OCI-LY7 (cell line): ENCODE measurements at regions not wholly inside any gene's neighbourhood (a gene's known extent, or its start where the extent isn't known, plus 50 kb on each side); places are given as distances from the start of the nearest gene placed in this dataset.

Source experiments
- BruUV-seq: library from RNA; stranded (reverse); fragments of 400-500 nt; replicated peaks from 2 replicates; lab custom pipeline; 2021; lab: Mats Ljungman, UMichigan
- CTCF ChIA-PET: fragments of 300-600 bp; sonication (Branson Sonifier 250); formaldehyde crosslinking; loops from one replicate; lab custom pipeline; 2022; ENCODE audit warnings: antibody characterized with exemption; ENCODE audit not compliant: unreplicated experiment; lab: Charles Lee
- POLR2A ChIA-PET: fragments of 300-600 bp; sonication (Branson Sonifier 250); formaldehyde crosslinking; loops from one replicate; lab custom pipeline; 2022; ENCODE audit warnings: antibody characterized with exemption; lab: Charles Lee
- DNase-seq: peaks from one replicate; pipeline ENCODE4 v3.0.0-alpha.2; 2015; ENCODE audit warnings: low spot score
- H2AFZ ChIP-seq: fragments of 200-600 bp; sonication (generic), shearing (Covaris generic); 2 replicates; pipeline ENCODE4 v1.6.1; 2014; ENCODE audit warnings: mild to moderate bottlenecking, antibody characterized with exemption, low read length, moderate library complexity
- H3K27ac ChIP-seq: fragments of 200-600 bp; sonication (generic); 2 replicates; pipeline ENCODE4 v1.5.1; 2014; ENCODE audit warnings: mixed run types, low read depth, mild to moderate bottlenecking, moderate library complexity, low read length, inconsistent platforms; ENCODE audit not compliant: poor library complexity, severe bottlenecking
- H3K36me3 ChIP-seq: fragments of 200-600 bp; sonication (generic); 2 replicates; pipeline ENCODE4 v1.6.1; 2014; ENCODE audit warnings: mild to moderate bottlenecking, antibody characterized with exemption, low read length, moderate library complexity, mixed read lengths; ENCODE audit not compliant: insufficient read depth
- H3K4me1 ChIP-seq: fragments of 200-600 bp; sonication (generic); 2 replicates; pipeline ENCODE4 v1.5.1; 2014; ENCODE audit warnings: mild to moderate bottlenecking, low read length; ENCODE audit not compliant: insufficient read depth, poor library complexity, severe bottlenecking
- H3K4me2 ChIP-seq: fragments of 200-600 bp; sonication (generic); 2 replicates; pipeline ENCODE4 v1.6.1; 2014; ENCODE audit warnings: mild to moderate bottlenecking, low read length
- H3K4me3 ChIP-seq: fragments of 200-600 bp; sonication (generic); 2 replicates; pipeline ENCODE4 v1.5.1; 2014; ENCODE audit warnings: mild to moderate bottlenecking, low read depth, low read length; ENCODE audit not compliant: poor library complexity, severe bottlenecking
- H3K79me2 ChIP-seq: fragments of 200-600 bp; sonication (generic); 2 replicates; pipeline ENCODE4 v1.6.1; 2016; ENCODE audit warnings: low read depth, mild to moderate bottlenecking, low read length, moderate library complexity, mixed read lengths; ENCODE audit not compliant: insufficient read depth
- H3K9me2 ChIP-seq: fragments of 200-600 bp; sonication (generic); 2 replicates; pipeline ENCODE4 v1.6.1; 2016; ENCODE audit warnings: mild to moderate bottlenecking, low read length, mixed read lengths; ENCODE audit not compliant: insufficient read depth
- H3K9me3 ChIP-seq: fragments of 200-600 bp; sonication (generic); 2 replicates; pipeline ENCODE4 v1.6.1; 2014; ENCODE audit warnings: mild to moderate bottlenecking, mixed run types, low read length, mixed read lengths
- H4K20me1 ChIP-seq: fragments of 200-600 bp; sonication (generic); 2 replicates; pipeline ENCODE4 v1.6.1; 2014; ENCODE audit warnings: mild to moderate bottlenecking, antibody characterized with exemption, low read length, moderate library complexity, mixed read lengths; ENCODE audit not compliant: insufficient read depth
- CTCF ChIP-seq: fragments of 200-600 bp; sonication (generic); conservative IDR thresholded peaks from 2 replicates; pipeline ENCODE4 v1.5.1; 2014; ENCODE audit warnings: mild to moderate bottlenecking, antibody characterized with exemption, low read length, moderate library complexity, mixed read lengths
- EZH2phosphoT487 ChIP-seq: fragments of 200-600 bp; sonication (generic); IDR thresholded peaks from 2 replicates; pipeline ENCODE4 v1.6.1; 2018; ENCODE audit warnings: low read depth, borderline replicate concordance, mild to moderate bottlenecking, mixed run types, antibody characterized with exemption, low read length, moderate library complexity, mixed read lengths
- intact Hi-C: fragments of 100-400 bp; cut with micrococcal nuclease; formaldehyde crosslinking; loops from one replicate; pipeline ENCODE4 v1.10.0; 2022; ENCODE audit not compliant: unreplicated experiment

GRCh38 chr17:79469646-79470045 lies 141.2 kb downstream of the RBFOX3 start:
- ChIA-PET CTCF (no interaction called here), POLR2A (no interaction called here)
- no peaks in the 10 kb centered on the region for H3K4me1 ChIP-seq

GRCh38 chr17:79468183-79468944 lies 142.5 kb downstream of the RBFOX3 start:
- no peak for DNase-seq
- H3K9me2 ChIP-seq: no peaks in the 10 kb centered on the region
- no peak overlapping the region for H3K4me2 ChIP-seq
- CTCF ChIA-PET: no interaction called here
- no peaks in the 10 kb centered on the region for H3K36me3 ChIP-seq
- TF ChIP-seq CTCF (no peak), EZH2phosphoT487 (no peak)
- H3K4me1 ChIP-seq: no peaks in the 10 kb centered on the region
- H3K9me3 ChIP-seq: no peaks in the 10 kb centered on the region
- H3K4me3 ChIP-seq: no peak overlapping the region
- POLR2A ChIA-PET: no interaction called here
- no TSS peak for BruUV-seq
- H2AFZ ChIP-seq: no peak overlapping the region
- H3K79me2 ChIP-seq: no peaks in the 10 kb centered on the region
- H4K20me1 ChIP-seq: no peaks in the 10 kb centered on the region
- intact Hi-C loops: no loop called here
- H3K27ac ChIP-seq: no peak overlapping the region

More at GRCh38 chr17:79469646-79470045, 141.2 kb downstream of the RBFOX3 start:
- Histone ChIP-seq H3K4me2 (no peak overlapping the region), H4K20me1 (no peaks in the 10 kb centered on the region), H3K79me2 (no peaks in the 10 kb centered on the region), H3K4me3 (no peak overlapping the region), H2AFZ (no peak overlapping the region), H3K36me3 (no peaks in the 10 kb centered on the region), H3K9me2 (no peaks in the 10 kb centered on the region), H3K27ac (no peak overlapping the region), H3K9me3 (no peaks in the 10 kb centered on the region)
- no TSS peak for BruUV-seq
- DNase-seq: no peak
- no peak for TF ChIP-seq EZH2phosphoT487
- no peak for TF ChIP-seq CTCF
- intact Hi-C loops: no loop called here
